H1 (cell line): ENCODE measurements at regions not wholly inside any gene's neighbourhood (a gene's known extent, or its start where the extent isn't known, plus 50 kb on each side); places are given as distances from the start of the nearest gene placed in this dataset.

Experiments used
- RAD21 ChIP-seq, 2 experiments: IDR thresholded peaks in 1 of 2; conservative IDR thresholded peaks in 1 of 2; 2 replicates each; pipeline ENCODE4 v1.6.1; 2011; ENCODE audit warnings: low read depth in 2 of 2, low read length in 2 of 2, improper control_type of control experiment in 1 of 2, inconsistent platforms in 1 of 2, mild to moderate bottlenecking in 1 of 2, moderate library complexity in 1 of 2
- RNF2 ChIP-seq: fragments of 200-900, 300-1000 bp; sonication (generic); IDR thresholded peaks from 2 replicates; pipeline ENCODE4 v1.7.1; 2016; ENCODE audit warnings: borderline replicate concordance, low read depth, mild to moderate bottlenecking, antibody characterized with exemption, low read length; ENCODE audit not compliant: poor library complexity, severe bottlenecking; ENCODE audit errors: missing control alignments
- TF ChIP-seq, protein P1 (sequence below): IDR thresholded peaks from 2 replicates; pipeline ENCODE4 v1.6.1; 2012; ENCODE audit warnings: inconsistent platforms

DNA sequence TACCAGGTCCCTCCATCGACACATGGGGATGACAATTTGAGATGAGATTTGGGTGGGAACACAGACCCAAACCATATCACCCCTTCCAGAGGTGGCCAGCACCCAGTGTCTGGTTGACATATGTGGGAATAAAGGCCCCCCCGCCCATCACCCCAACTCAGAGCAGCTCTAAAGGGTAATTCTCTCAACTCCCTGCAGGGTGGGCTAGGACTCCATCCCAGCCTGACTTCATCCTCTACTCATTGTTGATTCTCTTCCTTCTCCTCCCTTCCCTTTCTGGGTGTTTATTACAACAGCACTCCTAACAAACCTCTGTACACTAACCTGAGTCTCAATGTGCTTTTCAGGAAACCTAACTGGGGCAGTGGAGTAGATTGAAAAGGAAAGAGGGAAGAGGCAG, 339.9 kb downstream of the ACTL7B start (continued):
- TF ChIP-seq, protein P1, sequence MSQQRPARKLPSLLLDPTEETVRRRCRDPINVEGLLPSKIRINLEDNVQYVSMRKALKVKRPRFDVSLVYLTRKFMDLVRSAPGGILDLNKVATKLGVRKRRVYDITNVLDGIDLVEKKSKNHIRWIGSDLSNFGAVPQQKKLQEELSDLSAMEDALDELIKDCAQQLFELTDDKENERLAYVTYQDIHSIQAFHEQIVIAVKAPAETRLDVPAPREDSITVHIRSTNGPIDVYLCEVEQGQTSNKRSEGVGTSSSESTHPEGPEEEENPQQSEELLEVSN: no peak
- TF ChIP-seq RAD21 (IDR thresholded peaks at IDR 0.05 in 1 of 2, conservative IDR thresholded peaks at IDR 0.05 in 1 of 2; ENCODE audit: low read depth in 2 of 2, low read length in 2 of 2) (peak; percentile 73 to 75), RNF2 (no peak)
